Endothelial cell (in vitro differentiated cells): ENCODE measurements at regions not wholly inside any gene's neighbourhood (a gene's known extent, or its start where the extent isn't known, plus 50 kb on each side); places are given as distances from the start of the nearest gene placed in this dataset.

Experiments
- DNase-seq: peaks from one replicate; pipeline ENCODE4 v3.0.0; 2021; ENCODE audit warnings: low spot score
- H3K27ac Mint-ChIP-seq: one replicate; pipeline ENCODE4 v1.8.0; 2021; ENCODE audit warnings: mixed read lengths, inconsistent platforms; ENCODE audit not compliant: unreplicated experiment
- H3K27me3 Mint-ChIP-seq: one replicate; pipeline ENCODE4 v1.8.0; 2021; ENCODE audit warnings: mild to moderate bottlenecking, moderate library complexity, mixed read lengths, inconsistent platforms; ENCODE audit not compliant: unreplicated experiment
- H3K36me3 Mint-ChIP-seq: one replicate; pipeline ENCODE4 v1.8.0; 2021; ENCODE audit warnings: mild to moderate bottlenecking, low read depth, mixed read lengths, inconsistent platforms; ENCODE audit not compliant: unreplicated experiment
- H3K4me1 Mint-ChIP-seq: one replicate; pipeline ENCODE4 v1.8.0; 2021; ENCODE audit warnings: mild to moderate bottlenecking, mixed read lengths, inconsistent platforms; ENCODE audit not compliant: unreplicated experiment
- H3K4me3 Mint-ChIP-seq: one replicate; pipeline ENCODE4 v1.8.0; 2021; ENCODE audit warnings: mild to moderate bottlenecking, mixed read lengths, inconsistent platforms; ENCODE audit not compliant: unreplicated experiment
- H3K9me3 Mint-ChIP-seq: one replicate; pipeline ENCODE4 v1.8.0; 2021; ENCODE audit warnings: mixed read lengths, inconsistent platforms; ENCODE audit not compliant: unreplicated experiment
- TF ChIP-seq, protein P1 (sequence below): fragments of 200-600 bp; sonication (generic); IDR thresholded peaks from one replicate; pipeline ENCODE4 v1.5.0; 2021; ENCODE audit warnings: antibody characterized with exemption; ENCODE audit not compliant: unreplicated experiment

DNA sequence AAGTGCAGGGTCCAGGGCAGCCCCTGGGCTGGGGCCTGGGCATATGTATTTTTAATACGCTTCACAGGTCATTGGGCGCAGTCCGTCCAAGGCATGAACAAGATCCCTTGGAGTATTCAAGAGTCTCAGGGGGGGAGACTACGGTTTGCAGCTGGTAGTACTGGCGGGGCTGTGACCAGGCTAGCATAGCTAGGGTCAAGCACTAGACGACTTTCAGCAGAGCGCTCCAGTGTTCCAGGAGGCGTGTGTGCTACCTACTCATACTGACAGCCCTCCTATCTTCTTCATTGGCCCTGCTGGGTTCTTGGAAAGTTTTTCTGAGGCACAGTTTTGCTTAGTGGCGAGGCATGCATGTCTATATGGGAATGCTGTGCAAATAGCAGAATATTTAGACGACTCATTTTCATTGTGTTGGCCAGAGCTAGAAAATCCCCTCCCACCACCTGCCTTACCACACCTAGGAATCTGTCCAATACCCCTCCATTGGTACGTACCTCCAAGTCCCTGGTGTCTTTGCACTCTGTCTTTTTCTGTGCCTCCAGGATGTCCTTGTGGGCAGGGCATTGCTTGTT is 68.2 kb downstream of the GLI2 start:
- Mint-ChIP-seq H3K4me3 (no peak overlapping the region), H3K36me3 (no peaks in the 10 kb centered on the region), H3K27me3 (peaks cover 13% of the 10 kb centered on the region), H3K9me3 (no peaks in the 10 kb centered on the region), H3K4me1 (peaks cover 3% of the 10 kb centered on the region), H3K27ac (no peak overlapping the region)
- TF ChIP-seq, protein P1, sequence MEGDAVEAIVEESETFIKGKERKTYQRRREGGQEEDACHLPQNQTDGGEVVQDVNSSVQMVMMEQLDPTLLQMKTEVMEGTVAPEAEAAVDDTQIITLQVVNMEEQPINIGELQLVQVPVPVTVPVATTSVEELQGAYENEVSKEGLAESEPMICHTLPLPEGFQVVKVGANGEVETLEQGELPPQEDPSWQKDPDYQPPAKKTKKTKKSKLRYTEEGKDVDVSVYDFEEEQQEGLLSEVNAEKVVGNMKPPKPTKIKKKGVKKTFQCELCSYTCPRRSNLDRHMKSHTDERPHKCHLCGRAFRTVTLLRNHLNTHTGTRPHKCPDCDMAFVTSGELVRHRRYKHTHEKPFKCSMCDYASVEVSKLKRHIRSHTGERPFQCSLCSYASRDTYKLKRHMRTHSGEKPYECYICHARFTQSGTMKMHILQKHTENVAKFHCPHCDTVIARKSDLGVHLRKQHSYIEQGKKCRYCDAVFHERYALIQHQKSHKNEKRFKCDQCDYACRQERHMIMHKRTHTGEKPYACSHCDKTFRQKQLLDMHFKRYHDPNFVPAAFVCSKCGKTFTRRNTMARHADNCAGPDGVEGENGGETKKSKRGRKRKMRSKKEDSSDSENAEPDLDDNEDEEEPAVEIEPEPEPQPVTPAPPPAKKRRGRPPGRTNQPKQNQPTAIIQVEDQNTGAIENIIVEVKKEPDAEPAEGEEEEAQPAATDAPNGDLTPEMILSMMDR: no peak
- DNase-seq: no peak

GRCh38 chr2:120804459-120804858 is 68.8 kb downstream of the GLI2 start:
- no peak for DNase-seq
- TF ChIP-seq, protein P1: no peak
- Mint-ChIP-seq H3K9me3 (no peaks in the 10 kb centered on the region), H3K36me3 (no peaks in the 10 kb centered on the region), H3K27me3 (peaks cover 9% of the 10 kb centered on the region), H3K4me3 (no peak overlapping the region), H3K27ac (no peak overlapping the region), H3K4me1 (peaks cover 8% of the 10 kb centered on the region)

DNA sequence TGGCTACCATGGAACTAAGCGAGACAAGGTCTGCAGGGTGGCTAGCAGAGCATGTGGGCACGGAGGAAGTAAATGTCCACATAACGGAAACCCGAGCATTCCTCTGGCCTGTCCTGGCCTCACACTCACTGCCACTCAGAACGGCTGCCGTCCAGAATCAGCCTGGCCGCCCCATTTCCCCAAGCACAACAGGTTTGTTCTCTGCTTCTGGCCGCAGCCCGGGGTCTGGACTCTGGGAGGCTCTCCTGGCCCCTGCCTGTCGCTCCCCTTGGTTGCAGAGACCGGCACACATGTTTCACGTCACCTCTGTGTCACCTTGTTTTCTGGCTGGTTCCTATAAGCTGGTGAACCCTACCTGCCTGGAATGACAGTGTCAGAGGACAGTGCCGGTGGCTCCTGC is 69.3 kb downstream of the GLI2 start:
- no peaks in the 10 kb centered on the region for H3K9me3 Mint-ChIP-seq
- H3K4me1 Mint-ChIP-seq: peaks cover 9% of the 10 kb centered on the region
- no peak overlapping the region for H3K4me3 Mint-ChIP-seq
- no peak for DNase-seq
- no peak overlapping the region for H3K27ac Mint-ChIP-seq
- H3K36me3 Mint-ChIP-seq: no peaks in the 10 kb centered on the region
- peaks cover 7% of the 10 kb centered on the region for H3K27me3 Mint-ChIP-seq
- TF ChIP-seq, protein P1: no peak

- no peak for DNase-seq
- no peak overlapping the region for H3K27ac Mint-ChIP-seq
- no peaks in the 10 kb centered on the region for H3K36me3 Mint-ChIP-seq
- peaks cover 6% of the 10 kb centered on the region for H3K27me3 Mint-ChIP-seq
- H3K9me3 Mint-ChIP-seq: no peaks in the 10 kb centered on the region
- H3K4me1 Mint-ChIP-seq: peaks cover 9% of the 10 kb centered on the region
- H3K4me3 Mint-ChIP-seq: no peak overlapping the region
- TF ChIP-seq, protein P1: no peak
Measured at GRCh38 chr2:120805602-120806001, 69.9 kb downstream of the GLI2 start.

GRCh38 chr2:120807751-120808150 is 72.1 kb downstream of the GLI2 start:
- Mint-ChIP-seq H3K9me3 (no peaks in the 10 kb centered on the region), H3K27ac (no peak overlapping the region), H3K4me1 (peaks cover 7% of the 10 kb centered on the region), H3K27me3 (peaks cover 2% of the 10 kb centered on the region), H3K4me3 (no peak overlapping the region), H3K36me3 (no peaks in the 10 kb centered on the region)
- TF ChIP-seq, protein P1: no peak
- DNase-seq: no peak
